NCI-H69 (cell line): ENCODE measurements at regions not wholly inside any gene's neighbourhood (a gene's known extent, or its start where the extent isn't known, plus 50 kb on each side); places are given as distances from the start of the nearest gene placed in this dataset.
"Not testable (repeated sequence)": the region's sequence is repeated elsewhere in the genome, so short reads cannot be mapped to it uniquely, and the experiment has no call there.

Experiments used
- DNase-seq: peaks from one replicate; lab custom pipeline; 2025; lab: John Stamatoyannopoulos, UW

DNA sequence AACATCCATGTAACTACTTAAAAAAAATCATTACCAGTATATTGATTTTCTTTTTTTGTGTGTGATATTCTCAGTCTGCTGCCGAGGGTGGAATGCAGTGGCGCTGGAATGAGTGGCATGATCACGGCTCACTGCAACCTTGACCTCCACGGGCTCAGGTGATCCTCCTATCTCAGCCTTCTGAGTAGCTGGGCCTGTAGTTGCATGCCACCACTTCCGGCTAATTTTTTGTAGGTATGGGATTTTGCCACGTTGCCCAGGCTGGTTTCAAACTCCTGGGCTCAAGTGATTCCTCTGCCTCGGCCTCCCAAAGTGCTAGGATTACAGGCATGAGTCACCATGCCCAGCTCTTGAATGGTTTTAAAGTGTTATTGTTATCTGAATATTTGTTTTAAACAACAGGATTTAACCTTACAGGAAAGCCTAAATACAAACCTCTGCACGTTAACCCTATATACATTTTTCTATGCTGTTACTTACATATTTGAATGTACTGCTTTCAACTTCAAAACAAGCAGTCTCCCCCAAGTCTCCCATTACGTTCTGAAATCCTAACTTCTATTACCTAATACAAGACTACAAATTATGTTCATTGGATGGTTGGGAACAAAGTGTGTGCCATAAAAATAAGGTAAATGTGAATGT lies 61.7 kb downstream of the KPNA2 start:
- DNase-seq = no peak

DNA sequence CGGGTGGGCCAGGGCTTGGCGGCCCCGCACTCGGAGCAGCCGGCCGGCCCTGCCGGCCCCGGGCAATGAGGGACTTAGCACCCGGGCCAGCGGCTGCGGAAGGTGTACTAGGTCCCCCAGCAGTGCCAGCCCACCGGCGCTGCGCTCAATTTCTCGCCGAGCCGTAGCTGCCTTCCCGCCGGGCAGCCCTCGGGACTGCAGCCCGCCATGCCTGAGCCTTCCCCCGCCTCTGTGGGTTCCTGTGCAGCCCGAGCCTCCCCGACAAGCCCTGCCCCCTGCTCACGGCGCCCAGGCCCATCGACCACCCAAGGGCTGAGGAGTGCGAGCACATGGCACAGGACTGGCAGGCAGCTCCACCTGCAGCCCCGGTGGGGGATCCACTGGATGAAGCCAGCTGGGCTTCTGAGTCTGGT lies 63.8 kb downstream of the KPNA2 start:
- DNase-seq = not testable (repeated sequence)

- no peak for DNase-seq
Observed at GRCh38 chr17:68100000-68100641, 64.6 kb downstream of the KPNA2 start.

DNA sequence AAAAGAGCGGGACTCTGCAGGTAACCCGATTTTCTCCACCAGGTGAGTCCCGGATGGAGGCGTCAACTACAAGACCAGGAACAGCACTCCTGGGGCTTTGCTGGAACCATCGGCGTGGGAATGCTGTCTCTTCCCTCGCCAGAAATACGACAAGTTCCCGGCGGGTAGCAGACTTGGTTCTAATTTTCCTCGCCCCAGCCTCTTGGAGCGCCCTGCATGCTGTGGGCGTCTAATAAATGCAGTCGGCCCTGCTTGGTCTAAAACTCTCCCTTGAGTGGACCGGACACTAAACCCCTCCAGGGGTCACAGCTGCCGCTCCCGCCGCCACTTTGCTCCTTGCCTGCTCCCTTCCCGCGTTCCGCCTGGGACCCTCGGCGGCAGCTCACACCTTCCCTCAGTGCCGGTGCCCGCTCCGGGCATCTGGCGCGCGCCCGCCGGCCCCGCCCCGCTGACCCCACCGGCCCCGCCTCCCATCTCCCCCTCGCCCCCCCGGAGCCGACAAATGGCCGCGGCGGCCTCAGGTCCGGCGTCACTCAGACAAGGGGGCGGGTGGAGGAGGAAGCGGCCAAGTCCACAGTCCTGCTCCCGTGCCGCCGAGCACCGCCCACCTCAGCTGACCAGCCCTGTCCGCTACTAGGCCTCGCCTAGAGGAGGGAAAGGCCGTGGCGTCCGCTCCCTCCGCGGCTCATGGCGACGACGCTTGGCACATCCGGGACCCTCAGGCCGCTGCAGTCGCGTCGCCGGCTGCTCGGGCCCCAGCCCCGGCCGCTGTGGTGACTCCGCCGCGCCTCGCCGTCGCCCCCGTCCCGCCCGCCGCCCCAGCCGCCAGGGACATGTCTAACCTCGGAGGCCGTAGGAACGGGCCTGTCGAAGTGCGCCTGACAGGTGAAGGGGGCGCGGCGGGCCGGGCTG lies 65.8 kb downstream of the KPNA2 start:
- DNase-seq = peak; percentile 97

DNA sequence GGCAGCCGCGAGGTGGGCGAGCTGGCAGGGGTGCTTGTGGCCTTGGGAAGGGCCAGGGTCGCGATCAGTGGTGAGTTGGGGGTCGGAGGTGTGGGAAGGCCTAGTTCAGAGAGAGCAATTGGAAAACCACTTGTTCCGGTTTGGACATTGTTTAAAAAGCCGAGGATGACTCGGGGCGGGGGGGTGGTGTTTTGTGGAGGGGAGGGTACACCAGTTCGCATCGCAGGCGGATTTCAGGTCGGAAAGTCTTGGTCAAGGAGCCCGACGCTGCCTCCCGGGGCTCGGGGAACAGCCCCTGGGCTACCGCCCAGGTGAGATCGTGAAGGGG lies 66.4 kb downstream of the KPNA2 start:
- DNase-seq = no peak

- DNase-seq = peak; percentile 67
Observed at GRCh38 chr17:68102318-68102758, 66.8 kb downstream of the KPNA2 start.

DNA sequence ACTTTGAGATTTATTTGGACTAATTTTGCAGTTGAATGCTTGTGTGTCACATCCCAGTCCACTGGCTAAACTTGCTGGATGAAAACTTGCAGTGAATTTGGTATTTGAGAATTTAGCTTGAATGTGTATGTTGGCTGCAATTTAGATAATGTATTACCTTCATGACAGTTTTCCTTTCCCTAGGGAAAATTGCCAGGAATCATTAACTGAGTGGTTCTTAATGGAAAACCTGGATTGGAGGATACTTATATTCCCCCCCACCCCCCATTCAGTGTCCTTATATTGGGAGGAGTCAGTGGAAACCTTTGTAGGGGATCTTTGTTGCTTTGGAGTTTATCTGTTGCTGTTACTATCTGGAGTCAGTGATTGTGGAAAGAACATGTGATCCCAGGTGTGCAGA lies 67.6 kb downstream of the KPNA2 start:
- peak; percentile 72 for DNase-seq

GRCh38 chr17:68106085-68106484 lies 70.5 kb downstream of the KPNA2 start:
- no peak for DNase-seq

DNA sequence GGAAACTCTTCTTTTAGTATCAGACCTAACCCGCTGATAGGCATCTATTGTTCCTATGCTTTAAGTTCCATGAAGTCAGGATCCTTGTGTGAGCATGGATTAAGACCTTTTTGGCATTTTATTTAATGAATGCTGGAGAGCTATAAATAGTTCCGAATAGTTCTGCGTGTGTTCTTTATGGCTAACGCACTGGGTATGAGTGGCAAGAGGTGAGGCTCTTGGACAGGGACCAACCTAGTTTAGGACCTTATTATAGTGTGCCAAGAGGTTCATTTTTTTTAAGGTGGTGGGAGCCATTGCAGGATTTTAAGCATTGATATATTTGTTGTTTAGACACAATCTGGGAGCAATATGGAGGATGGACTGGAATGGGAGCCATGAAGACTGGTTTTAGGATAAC lies 71.8 kb downstream of the KPNA2 start:
- DNase-seq = no peak

GRCh38 chr17:68108313-68109000 lies 72.9 kb downstream of the KPNA2 start:
- DNase-seq = no peak

DNA sequence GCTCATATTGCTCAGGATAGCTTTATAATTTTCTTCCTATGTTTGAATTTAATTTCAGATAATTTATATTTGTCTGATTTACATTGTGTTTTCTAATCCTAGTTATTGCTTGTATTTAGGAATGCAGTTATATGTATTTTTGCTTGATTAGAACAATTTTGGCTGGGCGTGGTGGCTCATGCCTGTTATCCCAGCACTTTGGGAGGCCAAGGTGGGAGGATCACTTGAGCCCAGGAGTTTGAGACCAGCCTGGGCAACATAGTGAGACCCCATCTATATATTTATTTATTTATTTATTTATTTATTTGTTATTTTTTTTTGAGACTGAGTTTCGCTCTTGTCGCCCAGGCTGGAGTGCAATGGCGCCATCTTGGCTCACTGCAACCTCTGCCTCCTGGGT lies 73.9 kb downstream of the KPNA2 start:
- DNase-seq = not testable (repeated sequence)

DNA sequence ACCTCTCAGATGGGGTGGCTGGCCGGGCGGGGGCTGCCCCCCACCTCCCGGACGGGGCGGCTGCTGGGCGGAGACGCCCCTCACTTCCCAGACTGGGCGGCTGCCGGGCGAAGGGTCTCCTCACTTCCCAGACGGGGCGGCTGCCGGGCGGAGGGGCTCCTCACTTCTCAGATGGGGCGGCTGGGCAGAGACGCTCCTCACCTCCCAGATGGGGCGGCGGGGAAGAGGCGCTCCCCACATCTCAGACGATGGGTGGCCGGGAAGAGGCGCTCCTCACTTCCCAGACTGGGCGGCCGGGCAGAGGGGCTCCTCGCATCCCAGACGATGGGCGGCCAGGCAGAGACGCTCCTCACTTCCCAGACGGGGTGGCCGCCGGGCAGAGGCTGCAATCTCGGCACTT lies 80.7 kb downstream of the KPNA2 start:
- DNase-seq = not testable (repeated sequence)

GRCh38 chr17:68122587-68122986 lies 87.1 kb downstream of the KPNA2 start:
- DNase-seq = no peak

- DNase-seq = no peak
Observed at GRCh38 chr17:68125111-68125870, 89.8 kb downstream of the KPNA2 start.

DNA sequence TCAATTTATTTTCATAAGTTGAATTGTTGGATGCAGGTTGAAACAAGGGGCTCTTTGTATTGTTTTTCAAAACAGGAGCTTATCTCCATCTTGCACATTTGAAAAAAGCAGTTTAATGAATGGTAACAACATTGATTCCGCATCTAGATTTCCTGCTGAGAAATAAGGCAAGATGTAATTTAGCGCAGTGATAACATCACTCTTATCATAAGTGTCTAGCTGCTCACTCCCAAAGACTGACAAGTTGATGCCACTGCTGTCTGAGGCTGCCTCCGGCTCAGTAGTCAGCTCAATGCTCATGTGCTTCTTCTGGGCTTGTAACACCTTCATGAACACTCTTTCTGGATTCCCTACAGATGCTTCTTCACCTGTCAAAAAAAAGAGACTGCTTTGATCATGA lies 92.4 kb downstream of the KPNA2 start:
- no peak for DNase-seq

- DNase-seq = no peak
Observed at GRCh38 chr17:68131456-68131855, 95.9 kb downstream of the KPNA2 start.

DNA sequence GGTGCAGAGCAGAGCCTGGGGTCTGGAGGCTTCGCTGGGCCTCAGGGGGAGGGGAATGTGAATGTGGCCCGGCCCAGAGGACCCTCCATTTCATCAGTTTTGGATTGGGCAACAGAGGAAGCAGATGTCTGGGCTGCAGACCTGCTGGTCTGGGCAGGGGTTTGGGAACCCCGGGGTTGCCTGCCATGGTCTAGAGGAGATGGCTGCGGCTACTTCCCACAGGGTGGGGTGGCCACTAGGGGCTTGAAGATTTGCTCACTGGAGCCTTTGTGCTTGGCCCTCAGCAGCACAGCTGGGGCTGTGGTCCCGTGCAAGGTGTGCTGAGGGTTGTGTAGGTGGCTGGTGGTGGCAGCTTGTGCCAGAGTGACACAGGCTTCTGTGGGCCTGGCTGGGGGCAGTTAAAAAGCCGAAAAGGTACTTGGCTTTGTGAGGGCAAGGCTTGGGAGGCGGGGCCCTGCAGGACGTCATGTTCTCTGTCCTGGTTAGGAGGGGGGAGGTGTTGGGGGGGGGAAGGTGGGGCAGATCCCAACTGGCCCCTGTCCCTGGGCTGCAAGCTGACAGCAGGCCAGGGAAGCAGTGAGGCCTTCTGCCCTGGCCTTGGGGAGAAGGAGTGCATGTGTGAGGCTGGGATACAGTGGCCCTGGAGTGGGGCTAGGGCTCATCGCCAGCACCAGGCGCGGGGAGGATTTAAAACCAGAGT lies 98.0 kb downstream of the KPNA2 start:
- no peak for DNase-seq

- DNase-seq = no peak
Observed at GRCh38 chr17:68134046-68134637, 98.6 kb downstream of the KPNA2 start.

GRCh38 chr17:68134731-68135130 lies 99.2 kb downstream of the KPNA2 start:
- DNase-seq = no peak

GRCh38 chr17:68135141-68135887 lies 99.8 kb downstream of the KPNA2 start:
- no peak for DNase-seq
